HCT116 (cell line): ENCODE measurements at regions not wholly inside any gene's neighbourhood (a gene's known extent, or its start where the extent isn't known, plus 50 kb on each side); places are given as distances from the start of the nearest gene placed in this dataset.

Experiments
- ATAC-seq: fragments of 200-7000 bp; cut with Tn5 transposase; 2 replicates; pipeline ENCODE4 v1.9.1; 2020; ENCODE audit warnings: mild to moderate bottlenecking, moderate library complexity
- BruUV-seq: library from RNA; stranded (reverse); fragments of 400-500 nt; replicated peaks from 2 replicates; lab custom pipeline; 2021; lab: Mats Ljungman, UMichigan
- CTCF ChIA-PET: fragments of 300-600 bp; sonication (Branson Sonifier 250); formaldehyde crosslinking; loops from one replicate; lab custom pipeline; 2021; ENCODE audit warnings: antibody characterized with exemption; lab: Charles Lee
- POLR2A ChIA-PET: fragments of 300-600, 350-600 bp; sonication (Branson Sonifier 250); formaldehyde crosslinking; loops from one replicate; lab custom pipeline; 2021; ENCODE audit warnings: antibody characterized with exemption; lab: Charles Lee
- RAD21 ChIA-PET, 2 experiments: fragments of 300-600 bp; sonication (Branson Sonifier 250); formaldehyde crosslinking; loops; one replicate each; lab custom pipeline; 2023; ENCODE audit warnings: low total read pairs in 2 of 2; ENCODE audit not compliant: uncharacterized antibody in 2 of 2, unreplicated experiment in 2 of 2, low non-redundant PET in 1 of 2; lab: Charles Lee
- DNase-seq: peaks from one replicate; pipeline ENCODE4 v3.0.0-alpha.2; 2010; ENCODE audit warnings: low read depth, low spot score
- H2AFZ ChIP-seq: fragments of 200-600 bp; shearing (Covaris generic), sonication (generic); 2 replicates; pipeline ENCODE4 v1.6.1; 2017; ENCODE audit warnings: low read depth, mixed run types, mixed read lengths, antibody characterized with exemption, low read length; ENCODE audit not compliant: poor library complexity, severe bottlenecking
- H3K27ac ChIP-seq: 2 replicates; pipeline ENCODE4 v1.5.1; 2012; ENCODE audit warnings: low read depth, low read length
- H3K27me3 ChIP-seq: fragments of 200-600 bp; sonication (generic); 2 replicates; pipeline ENCODE4 v1.6.1; 2016; ENCODE audit warnings: mixed run types, low read length, mixed read lengths; ENCODE audit not compliant: insufficient read depth
- H3K36me3 ChIP-seq, 2 experiments: fragments of 200-500 bp in 1 of 2; fragments of 200-600 bp in 1 of 2; sonication (Bioruptor generic) in 1 of 2; sonication (generic) in 1 of 2; 2 replicates each; pipeline versions ENCODE4 v1.5.1 to v1.6.1; 2014 to 2016; ENCODE audit warnings: low read length in 2 of 2, inconsistent platforms in 1 of 2, mixed read lengths in 1 of 2, mixed run types in 1 of 2; ENCODE audit not compliant: insufficient read depth in 2 of 2, control insufficient read depth in 1 of 2
- H3K4me1 ChIP-seq, 2 experiments: fragments of 200-600 bp in 1 of 2; sonication (generic) in 1 of 2; 2 replicates each; pipeline versions ENCODE4 v1.5.1 to v1.6.1; 2012 to 2017; ENCODE audit warnings: low read length in 2 of 2, inconsistent platforms in 1 of 2, mild to moderate bottlenecking in 1 of 2, mixed read lengths in 1 of 2, mixed run types in 1 of 2, moderate library complexity in 1 of 2; ENCODE audit not compliant: insufficient read depth in 2 of 2, control insufficient read depth in 1 of 2
- H3K4me2 ChIP-seq: fragments of 200-600 bp; sonication (generic); 2 replicates; pipeline ENCODE4 v1.6.1; 2017; ENCODE audit warnings: mixed run types, low read length, mixed read lengths
- H3K4me3 ChIP-seq, 2 experiments: fragments of 200-600 bp in 1 of 2; sonication (generic) in 1 of 2; replicated peaks in 1 of 2; 2 replicates each; pipeline ENCODE4 v1.5.1; 2011 to 2016; ENCODE audit warnings: low read length in 2 of 2, control low read depth in 1 of 2, low read depth in 1 of 2, mild to moderate bottlenecking in 1 of 2, mixed read lengths in 1 of 2, mixed run types in 1 of 2
- H3K79me2 ChIP-seq: fragments of 200-600 bp; sonication (generic); 2 replicates; pipeline ENCODE4 v1.6.1; 2017; ENCODE audit warnings: mild to moderate bottlenecking, mixed run types, low read length, moderate library complexity, mixed read lengths; ENCODE audit not compliant: insufficient read depth
- H3K9ac ChIP-seq: fragments of 200-600 bp; sonication (generic); 2 replicates; pipeline ENCODE4 v1.6.1; 2016; ENCODE audit warnings: low read length, mixed read lengths
- H3K9me2 ChIP-seq: fragments of 200-600 bp; sonication (generic), shearing (Covaris generic); 2 replicates; pipeline ENCODE4 v1.6.1; 2017; ENCODE audit warnings: mixed run types, mild to moderate bottlenecking, moderate library complexity; ENCODE audit not compliant: insufficient read depth
- H3K9me3 ChIP-seq, 2 experiments: fragments of 200-500 bp in 1 of 2; fragments of 200-600 bp in 1 of 2; sonication (Bioruptor generic) in 1 of 2; sonication (generic) in 1 of 2; 2 replicates each; pipeline ENCODE4 v1.6.1; 2014 to 2017; ENCODE audit warnings: low read length in 2 of 2, mixed read lengths in 2 of 2, inconsistent platforms in 1 of 2, low read depth in 1 of 2, mild to moderate bottlenecking in 1 of 2, mixed run types in 1 of 2, moderate library complexity in 1 of 2; ENCODE audit not compliant: control insufficient read depth in 1 of 2, insufficient read depth in 1 of 2
- H4K20me1 ChIP-seq: fragments of 200-600 bp; sonication (generic), shearing (Covaris generic); 2 replicates; pipeline ENCODE4 v1.6.1; 2017; ENCODE audit warnings: mixed run types, mild to moderate bottlenecking, moderate library complexity; ENCODE audit not compliant: insufficient read depth
- EZH2phosphoT487 ChIP-seq: fragments of 200-600 bp; IDR thresholded peaks from 2 replicates; pipeline ENCODE4 v1.6.1; 2018; ENCODE audit warnings: antibody characterized with exemption, borderline replicate concordance
- JUND ChIP-seq: IDR thresholded peaks from 2 replicates; pipeline ENCODE4 v1.6.1; 2012
- POLR2AphosphoS5 ChIP-seq: IDR thresholded peaks from 2 replicates; pipeline ENCODE4 v1.6.1; 2011; ENCODE audit warnings: mild to moderate bottlenecking, low read depth, low read length, moderate library complexity
- RAD21 ChIP-seq: IDR thresholded peaks from 2 replicates; pipeline ENCODE4 v1.6.1; 2012; ENCODE audit warnings: low read depth, mild to moderate bottlenecking
- YY1 ChIP-seq: IDR thresholded peaks from 2 replicates; pipeline ENCODE4 v1.6.1; 2011; ENCODE audit warnings: low read length, low read depth, moderate library complexity, mild to moderate bottlenecking; ENCODE audit not compliant: insufficient replicate concordance; ENCODE audit errors: extremely low read depth
- ZFX ChIP-seq: fragments of 450-650 bp; IDR thresholded peaks from 2 replicates; pipeline ENCODE4 v1.6.1; 2017
- intact Hi-C: fragments of 100-400 bp; cut with micrococcal nuclease; formaldehyde crosslinking; loops from 2 replicates; pipeline ENCODE4 v1.10.0; 2022
- TF ChIP-seq, protein P1 (sequence below), 3 experiments: fragments of 200-600 bp in 1 of 3; sonication (generic) in 1 of 3; IDR thresholded peaks in 2 of 3; conservative IDR thresholded peaks in 1 of 3; 2 replicates each; pipeline ENCODE4 v1.5.1; 2012 to 2017; ENCODE audit warnings: low read depth in 2 of 3, low read length in 2 of 3, antibody characterized with exemption in 1 of 3, borderline replicate concordance in 1 of 3, control low read depth in 1 of 3, mild to moderate bottlenecking in 1 of 3, mixed read lengths in 1 of 3, mixed run types in 1 of 3, moderate library complexity in 1 of 3; ENCODE audit not compliant: insufficient read depth in 1 of 3
- TF ChIP-seq, protein P2 (sequence below): IDR thresholded peaks from 2 replicates; pipeline ENCODE4 v1.6.1; 2012

DNA sequence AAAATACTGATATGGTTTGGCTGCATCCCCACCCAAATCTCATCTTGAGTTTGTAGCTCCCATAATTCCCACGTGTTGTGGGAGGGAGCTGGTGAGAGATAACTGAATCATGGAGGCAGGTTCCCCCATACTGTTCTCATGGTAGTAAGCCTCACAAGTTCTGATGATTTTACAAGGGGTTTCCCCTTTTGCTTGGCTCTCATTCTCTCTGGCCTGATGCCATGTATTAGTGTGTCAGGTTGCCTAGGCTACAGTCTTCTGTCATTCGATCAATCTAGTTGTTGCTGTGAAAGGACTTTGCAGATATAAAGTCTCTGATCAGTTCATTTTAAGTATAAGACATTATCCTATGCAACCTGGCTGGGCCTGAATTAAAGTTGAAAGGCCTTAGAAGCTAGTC is 209.3 kb upstream of the MAOA start:
- Histone ChIP-seq H2AFZ (no peak overlapping the region), H3K9ac (no peak overlapping the region), H3K79me2 (no peaks in the 10 kb centered on the region), H4K20me1 (no peaks in the 10 kb centered on the region), H3K27me3 (no peaks in the 10 kb centered on the region), H3K4me3 (no peak overlapping the region), H3K9me3 (no peaks in the 10 kb centered on the region), H3K9me2 (no peaks in the 10 kb centered on the region), H3K36me3 (no peaks in the 10 kb centered on the region), H3K4me1 (no peaks in the 10 kb centered on the region), H3K4me2 (no peak overlapping the region), H3K27ac (no peak overlapping the region)
- intact Hi-C loops: no loop called here
- DNase-seq: no peak
- no TSS peak for BruUV-seq
- ChIA-PET RAD21 (no interaction called here), POLR2A (no interaction called here)
- TF ChIP-seq, protein P1, sequence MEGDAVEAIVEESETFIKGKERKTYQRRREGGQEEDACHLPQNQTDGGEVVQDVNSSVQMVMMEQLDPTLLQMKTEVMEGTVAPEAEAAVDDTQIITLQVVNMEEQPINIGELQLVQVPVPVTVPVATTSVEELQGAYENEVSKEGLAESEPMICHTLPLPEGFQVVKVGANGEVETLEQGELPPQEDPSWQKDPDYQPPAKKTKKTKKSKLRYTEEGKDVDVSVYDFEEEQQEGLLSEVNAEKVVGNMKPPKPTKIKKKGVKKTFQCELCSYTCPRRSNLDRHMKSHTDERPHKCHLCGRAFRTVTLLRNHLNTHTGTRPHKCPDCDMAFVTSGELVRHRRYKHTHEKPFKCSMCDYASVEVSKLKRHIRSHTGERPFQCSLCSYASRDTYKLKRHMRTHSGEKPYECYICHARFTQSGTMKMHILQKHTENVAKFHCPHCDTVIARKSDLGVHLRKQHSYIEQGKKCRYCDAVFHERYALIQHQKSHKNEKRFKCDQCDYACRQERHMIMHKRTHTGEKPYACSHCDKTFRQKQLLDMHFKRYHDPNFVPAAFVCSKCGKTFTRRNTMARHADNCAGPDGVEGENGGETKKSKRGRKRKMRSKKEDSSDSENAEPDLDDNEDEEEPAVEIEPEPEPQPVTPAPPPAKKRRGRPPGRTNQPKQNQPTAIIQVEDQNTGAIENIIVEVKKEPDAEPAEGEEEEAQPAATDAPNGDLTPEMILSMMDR (IDR thresholded peaks at IDR 0.05 in 2 of 3, conservative IDR thresholded peaks at IDR 0.05 in 1 of 3; ENCODE audit: borderline replicate concordance in 1 of 3, insufficient read depth in 1 of 3, low read depth in 2 of 3, low read length in 2 of 3): no peak
- TF ChIP-seq POLR2AphosphoS5 (no peak), JUND (no peak), EZH2phosphoT487 (no peak)
- TF ChIP-seq, all 23 proteins: peak for 0
- no peak for ATAC-seq
- CTCF ChIA-PET: no interaction called here

DNA sequence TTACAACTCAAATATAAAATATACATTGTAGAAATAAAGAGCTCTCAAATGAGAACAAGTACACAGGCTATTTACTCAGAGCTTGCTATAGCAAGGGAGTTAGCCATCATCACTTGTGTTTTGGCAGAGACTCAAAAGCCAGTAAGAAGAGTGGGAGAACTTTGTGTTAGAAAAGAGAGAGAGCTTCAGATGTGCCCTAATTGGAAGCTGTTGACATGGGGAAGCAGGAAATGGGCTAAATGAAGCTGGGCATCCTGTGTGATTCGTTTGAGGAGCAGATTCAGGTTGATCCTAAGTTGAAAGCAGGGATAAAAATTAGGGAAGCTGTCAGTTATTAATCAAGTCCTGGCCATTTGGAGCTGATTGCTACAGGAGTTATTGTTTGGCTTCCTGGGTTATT is 207.4 kb upstream of the MAOA start:
- RAD21 ChIA-PET: no interaction called here
- Histone ChIP-seq H3K79me2 (no peaks in the 10 kb centered on the region), H3K27ac (no peak overlapping the region), H2AFZ (no peak overlapping the region), H3K4me3 (no peak overlapping the region), H3K4me2 (no peak overlapping the region), H3K36me3 (no peaks in the 10 kb centered on the region), H3K4me1 (no peaks in the 10 kb centered on the region), H4K20me1 (no peaks in the 10 kb centered on the region), H3K27me3 (no peaks in the 10 kb centered on the region), H3K9me3 (no peaks in the 10 kb centered on the region; a peak in 1 of 4 replicates), H3K9ac (no peak overlapping the region), H3K9me2 (no peaks in the 10 kb centered on the region)
- no peak for TF ChIP-seq EZH2phosphoT487
- TF ChIP-seq, protein P2, sequence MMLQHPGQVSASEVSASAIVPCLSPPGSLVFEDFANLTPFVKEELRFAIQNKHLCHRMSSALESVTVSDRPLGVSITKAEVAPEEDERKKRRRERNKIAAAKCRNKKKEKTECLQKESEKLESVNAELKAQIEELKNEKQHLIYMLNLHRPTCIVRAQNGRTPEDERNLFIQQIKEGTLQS: no peak
- TF ChIP-seq YY1: no peak
- no peak for TF ChIP-seq RAD21
- no peak for TF ChIP-seq ZFX
- CTCF ChIA-PET: no interaction called here
- ATAC-seq: no peak
- no peak for DNase-seq
- BruUV-seq: no TSS peak
- intact Hi-C loops: no loop called here
- POLR2A ChIA-PET: no interaction called here
